GM12892 (cell line): ENCODE measurements at regions not wholly inside any gene's neighbourhood (a gene's known extent, or its start where the extent isn't known, plus 50 kb on each side); places are given as distances from the start of the nearest gene placed in this dataset.

Source experiments
- POLR2A ChIP-seq: IDR thresholded peaks from 2 replicates; pipeline ENCODE4 v1.6.1; 2011; ENCODE audit warnings: low read depth, low read length, control low read depth
- TAF1 ChIP-seq: IDR thresholded peaks from 2 replicates; pipeline ENCODE4 v1.6.1; 2011; ENCODE audit warnings: low read depth, mild to moderate bottlenecking, control low read depth, low read length, borderline replicate concordance

GRCh38 chr2:129117434-129117833, 798.8 kb upstream of the HS6ST1 start:
- no peak for TF ChIP-seq POLR2A
- no peak for TF ChIP-seq TAF1
